Endodermal cell (in vitro differentiated cells): ENCODE measurements at regions not wholly inside any gene's neighbourhood (a gene's known extent, or its start where the extent isn't known, plus 50 kb on each side); places are given as distances from the start of the nearest gene placed in this dataset.

Experiments
- DNase-seq: peaks from one replicate; pipeline ENCODE4 v3.0.0-alpha.2; 2017
- H3K27ac ChIP-seq: 2 replicates; pipeline ENCODE4 v1.5.1; 2013; ENCODE audit warnings: mild to moderate bottlenecking, low read depth, low read length, moderate library complexity
- H3K27me3 ChIP-seq: 2 replicates; pipeline ENCODE4 v1.6.1; 2013; ENCODE audit warnings: mild to moderate bottlenecking, low read length, moderate library complexity; ENCODE audit not compliant: insufficient read depth, control insufficient read depth, poor library complexity, severe bottlenecking
- H3K36me3 ChIP-seq: 2 replicates; pipeline ENCODE4 v1.7.0; 2013; ENCODE audit warnings: mild to moderate bottlenecking, low read length, moderate library complexity; ENCODE audit not compliant: control insufficient read depth, insufficient read depth
- H3K4me1 ChIP-seq: one replicate; pipeline ENCODE4 v1.7.0; 2013; ENCODE audit warnings: low read length; ENCODE audit not compliant: control insufficient read depth, insufficient read depth
- H3K4me3 ChIP-seq: 2 replicates; pipeline ENCODE4 v1.5.1; 2013; ENCODE audit warnings: mild to moderate bottlenecking, low read length, moderate library complexity
- H3K9ac ChIP-seq: 2 replicates; pipeline ENCODE4 v1.6.1; 2013; ENCODE audit warnings: mild to moderate bottlenecking, low read length, moderate library complexity; ENCODE audit not compliant: poor library complexity, severe bottlenecking; ENCODE audit errors: extremely low read depth
- H3K9me3 ChIP-seq: 2 replicates; pipeline ENCODE4 v1.6.1; 2013; ENCODE audit warnings: mild to moderate bottlenecking, low read length, moderate library complexity; ENCODE audit not compliant: control insufficient read depth
- H3K27ac Mint-ChIP-seq: 2 replicates; pipeline ENCODE4 v1.8.0; 2020; ENCODE audit warnings: mixed read lengths
- H3K27me3 Mint-ChIP-seq: 2 replicates; pipeline ENCODE4 v1.8.0; 2021; ENCODE audit warnings: mild to moderate bottlenecking, mixed read lengths; ENCODE audit not compliant: insufficient read depth
- H3K36me3 Mint-ChIP-seq: 2 replicates; pipeline ENCODE4 v1.8.0; 2020; ENCODE audit warnings: low read depth, mixed read lengths
- H3K4me1 Mint-ChIP-seq: 2 replicates; pipeline ENCODE4 v1.8.0; 2020; ENCODE audit warnings: mixed read lengths
- H3K4me3 Mint-ChIP-seq: 2 replicates; pipeline ENCODE4 v1.8.0; 2020; ENCODE audit warnings: mild to moderate bottlenecking, moderate library complexity, mixed read lengths
- H3K9me3 Mint-ChIP-seq: 2 replicates; pipeline ENCODE4 v1.8.0; 2020; ENCODE audit warnings: mild to moderate bottlenecking, mixed read lengths
- WGBS, 2 experiments: methylation state at CpG; one replicate each; pipeline versions ENCODE4 v1.1.5 to v1.1.7; 2013; ENCODE audit warnings: missing lambda C conversion rate in 2 of 2, mixed read lengths in 1 of 2; ENCODE audit not compliant: insufficient coverage in 1 of 2, insufficient read length in 1 of 2; 5-methylcytosine and 5-hydroxymethylcytosine counted together
- TF ChIP-seq, protein P1 (sequence below): fragments of 200-600 bp; sonication (generic); conservative IDR thresholded peaks from 2 replicates; pipeline ENCODE4 v1.5.0; 2021; ENCODE audit warnings: antibody characterized with exemption, mild to moderate bottlenecking

DNA sequence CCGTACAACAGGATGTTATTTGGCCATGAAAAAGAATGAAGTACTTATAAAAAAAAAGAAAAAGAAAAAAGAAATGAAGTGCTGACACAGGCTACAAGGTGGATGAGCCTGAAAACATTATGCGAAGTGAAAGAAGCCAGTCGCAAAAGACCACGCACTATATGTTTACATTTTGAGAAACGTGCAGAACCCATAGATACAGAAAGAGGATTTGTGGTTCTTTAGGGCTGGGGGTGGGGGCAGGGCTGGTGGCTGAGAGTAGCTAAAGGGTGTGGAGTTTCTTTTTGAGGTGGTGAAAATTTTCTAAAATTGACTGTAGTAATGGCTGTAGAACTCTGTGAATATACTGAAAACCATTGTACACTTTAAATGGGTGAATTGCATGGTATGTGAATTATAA, 86.0 kb upstream of the FAM20C start:
- no peak overlapping the region for H3K4me3 ChIP-seq
- TF ChIP-seq, protein P1, sequence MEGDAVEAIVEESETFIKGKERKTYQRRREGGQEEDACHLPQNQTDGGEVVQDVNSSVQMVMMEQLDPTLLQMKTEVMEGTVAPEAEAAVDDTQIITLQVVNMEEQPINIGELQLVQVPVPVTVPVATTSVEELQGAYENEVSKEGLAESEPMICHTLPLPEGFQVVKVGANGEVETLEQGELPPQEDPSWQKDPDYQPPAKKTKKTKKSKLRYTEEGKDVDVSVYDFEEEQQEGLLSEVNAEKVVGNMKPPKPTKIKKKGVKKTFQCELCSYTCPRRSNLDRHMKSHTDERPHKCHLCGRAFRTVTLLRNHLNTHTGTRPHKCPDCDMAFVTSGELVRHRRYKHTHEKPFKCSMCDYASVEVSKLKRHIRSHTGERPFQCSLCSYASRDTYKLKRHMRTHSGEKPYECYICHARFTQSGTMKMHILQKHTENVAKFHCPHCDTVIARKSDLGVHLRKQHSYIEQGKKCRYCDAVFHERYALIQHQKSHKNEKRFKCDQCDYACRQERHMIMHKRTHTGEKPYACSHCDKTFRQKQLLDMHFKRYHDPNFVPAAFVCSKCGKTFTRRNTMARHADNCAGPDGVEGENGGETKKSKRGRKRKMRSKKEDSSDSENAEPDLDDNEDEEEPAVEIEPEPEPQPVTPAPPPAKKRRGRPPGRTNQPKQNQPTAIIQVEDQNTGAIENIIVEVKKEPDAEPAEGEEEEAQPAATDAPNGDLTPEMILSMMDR: no peak
- WGBS, 2 experiments: 95 to 96% methylated on average over 5 of the region's 5 CpGs
- peak; percentile 7 for DNase-seq
- H3K36me3 ChIP-seq: no peaks in the 10 kb centered on the region
- no peaks in the 10 kb centered on the region for H3K4me1 ChIP-seq
- H3K9ac ChIP-seq: no peak overlapping the region
- no peaks in the 10 kb centered on the region for H3K27me3 Mint-ChIP-seq
- no peaks in the 10 kb centered on the region for H3K9me3 ChIP-seq
- no peaks in the 10 kb centered on the region for H3K27me3 ChIP-seq
- no peaks in the 10 kb centered on the region for H3K36me3 Mint-ChIP-seq
- H3K4me3 Mint-ChIP-seq: no peak overlapping the region
- no peak overlapping the region for H3K27ac ChIP-seq
- H3K4me1 Mint-ChIP-seq: no peaks in the 10 kb centered on the region
- H3K27ac Mint-ChIP-seq: no peak overlapping the region
- H3K9me3 Mint-ChIP-seq: peaks cover 3% of the 10 kb centered on the region

DNA sequence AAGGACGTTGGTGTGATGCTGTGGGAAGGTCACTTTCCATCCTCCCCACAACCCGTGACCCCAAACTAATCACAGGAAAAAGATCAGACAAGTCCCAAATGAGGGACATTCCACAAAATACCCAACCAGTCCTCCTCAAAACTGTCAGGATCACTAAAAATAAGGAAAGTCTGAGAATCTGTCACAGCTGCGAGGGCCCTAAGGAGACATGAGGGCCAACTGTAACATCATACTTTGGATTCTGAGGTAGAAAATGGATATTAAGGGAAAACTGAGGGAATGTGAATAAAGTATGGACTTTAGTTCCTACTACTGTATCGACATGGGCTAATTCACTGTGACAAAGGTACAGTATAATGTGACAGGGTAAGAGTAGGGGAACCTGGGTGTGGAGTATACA, 85.1 kb upstream of the FAM20C start:
- no peaks in the 10 kb centered on the region for H3K27me3 Mint-ChIP-seq

DNA sequence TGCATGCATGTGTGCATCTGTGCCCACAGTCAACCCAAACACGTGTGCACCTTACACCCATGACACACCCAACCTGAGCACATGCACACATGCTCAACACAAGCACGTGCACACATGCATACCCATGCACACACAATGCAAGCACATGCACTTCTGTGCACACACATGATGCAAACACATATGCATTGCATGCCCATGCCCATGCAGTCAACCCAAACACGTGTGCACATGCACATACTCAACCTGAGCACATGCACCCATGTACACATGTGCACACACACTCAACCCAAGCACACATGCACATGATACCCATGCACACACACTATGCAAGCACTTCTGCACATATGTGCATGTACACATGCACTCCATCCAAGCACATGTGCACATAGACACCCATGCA, 84.5 kb upstream of the FAM20C start:
- Mint-ChIP-seq H3K27ac (no peak overlapping the region), H3K9me3 (peaks cover 18% of the 10 kb centered on the region), H3K27me3 (no peaks in the 10 kb centered on the region), H3K4me1 (no peaks in the 10 kb centered on the region), H3K4me3 (no peak overlapping the region), H3K36me3 (peaks cover 3% of the 10 kb centered on the region)
- WGBS, 2 experiments: 85 to 95% methylated on average over 2 to 3 of the region's 3 CpGs
- H3K27ac ChIP-seq: no peak overlapping the region
- H3K4me1 ChIP-seq: no peaks in the 10 kb centered on the region
- H3K9me3 ChIP-seq: peaks cover 4% of the 10 kb centered on the region
- no peaks in the 10 kb centered on the region for H3K27me3 ChIP-seq
- no peak overlapping the region for H3K9ac ChIP-seq
- H3K36me3 ChIP-seq: no peaks in the 10 kb centered on the region
- TF ChIP-seq, protein P1: no peak
- peak; percentile 15 for DNase-seq
- no peak overlapping the region for H3K4me3 ChIP-seq

More for the DNA sequence above, 85.1 kb upstream of the FAM20C start:
- Histone ChIP-seq H3K27me3 (no peaks in the 10 kb centered on the region), H3K9ac (no peak overlapping the region), H3K9me3 (no peaks in the 10 kb centered on the region), H3K4me1 (no peaks in the 10 kb centered on the region), H3K36me3 (no peaks in the 10 kb centered on the region), H3K4me3 (no peak overlapping the region), H3K27ac (no peak overlapping the region)
- DNase-seq: peak; percentile 9
- Mint-ChIP-seq H3K36me3 (no peaks in the 10 kb centered on the region), H3K4me3 (no peak overlapping the region), H3K27ac (no peak overlapping the region), H3K4me1 (no peaks in the 10 kb centered on the region), H3K9me3 (peaks cover 12% of the 10 kb centered on the region)
- TF ChIP-seq, protein P1: no peak
- WGBS, 2 experiments: 89 to 96% methylated on average over 2 to 3 of the region's 4 CpGs
